Stimulated activated CD8-positive, alpha-beta memory T cell treated with anti-CD3 and anti-CD28 coated beads, Interleukin-7, amount 100 ng/mL, for 1 hour (primary cell): ENCODE measurements at regions not wholly inside any gene's neighbourhood (a gene's known extent, or its start where the extent isn't known, plus 50 kb on each side); places are given as distances from the start of the nearest gene placed in this dataset.
"Not testable (repeated sequence)": the region's sequence is repeated elsewhere in the genome, so short reads cannot be mapped to it uniquely, and the experiment has no call there.

Experiments used
- DNase-seq, 2 donors: peaks; one replicate each; pipeline ENCODE4 v3.0.0-alpha.2; 2020; ENCODE audit warnings: low read depth in 2 of 2

DNA sequence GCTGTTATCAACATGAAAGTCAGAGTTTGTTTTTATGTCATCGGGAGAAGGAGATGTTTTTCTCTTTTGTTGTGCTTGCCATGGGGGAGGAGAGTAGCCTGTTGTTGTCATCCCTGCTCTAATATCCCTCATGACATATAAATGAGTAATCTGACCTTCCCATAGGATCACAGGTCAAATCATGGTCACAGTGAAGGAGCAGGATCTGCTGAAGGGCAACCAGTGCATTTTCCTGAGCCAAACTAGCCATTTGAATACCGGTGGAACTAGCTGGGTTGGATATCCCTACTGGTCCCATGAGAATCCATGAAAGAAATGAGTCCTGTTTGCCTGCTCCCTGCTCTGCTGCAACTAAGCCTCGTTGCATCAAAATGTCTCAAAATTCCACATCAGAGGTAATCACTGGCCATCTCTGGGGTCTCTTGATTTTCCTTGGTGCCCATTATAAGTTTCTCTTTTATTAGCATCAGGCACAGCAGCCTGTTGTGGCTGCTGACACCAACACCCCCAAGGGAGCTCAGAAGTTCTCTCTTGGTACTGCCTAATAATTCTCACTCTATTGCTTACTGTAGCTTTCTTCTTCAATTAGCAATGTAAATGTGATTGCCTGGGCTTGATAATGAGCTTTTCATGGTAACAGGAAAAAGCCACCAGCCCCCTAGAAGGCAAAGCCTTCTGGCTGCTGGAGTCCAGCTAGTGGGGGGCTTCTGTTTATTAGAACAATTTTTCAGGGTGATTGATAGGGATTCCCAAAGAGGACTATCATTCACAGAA lies 211.4 kb upstream of the ERCC4 start:
- no peak for DNase-seq

- DNase-seq = no peak
Observed at GRCh38 chr16:13718748-13719147, 201.2 kb upstream of the ERCC4 start.

- DNase-seq = no peak
Observed at GRCh38 chr16:13727943-13728342, 192.0 kb upstream of the ERCC4 start.

GRCh38 chr16:13733561-13733960 lies 186.4 kb upstream of the ERCC4 start:
- DNase-seq = no peak

DNA sequence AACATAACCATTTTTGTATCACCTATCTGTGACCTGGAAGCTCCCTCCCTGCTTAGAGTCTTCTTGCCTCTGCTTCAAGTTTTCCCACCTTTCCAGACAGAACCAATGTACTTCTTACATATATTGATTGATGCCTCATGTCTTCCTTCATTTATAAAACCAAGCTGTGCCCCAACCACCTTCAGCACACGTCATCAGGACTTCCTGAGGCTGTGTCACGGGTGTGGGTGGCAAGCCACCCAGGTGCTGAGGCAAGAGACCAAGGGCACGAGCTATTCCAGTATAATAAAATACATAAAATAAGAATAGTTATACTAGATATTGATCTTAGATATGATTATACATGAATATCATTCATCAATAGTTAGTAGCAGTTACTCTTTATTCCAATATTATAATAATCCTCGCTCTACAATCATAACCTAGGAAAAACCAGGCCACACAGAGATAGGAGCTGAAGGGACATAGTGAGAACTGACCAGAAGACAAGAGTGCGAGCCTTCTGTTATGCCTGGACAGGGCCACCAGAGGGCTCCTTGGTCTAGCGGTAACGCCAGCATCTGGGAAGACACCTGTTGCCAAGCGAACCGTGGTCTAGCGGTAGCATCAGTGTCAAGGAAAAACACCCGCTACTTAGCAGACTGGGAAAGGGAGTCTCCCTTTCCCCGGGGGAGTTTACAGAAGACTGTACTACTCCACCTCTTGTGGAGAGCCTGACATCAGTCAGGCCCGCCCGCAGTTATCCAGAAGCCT lies 180.2 kb upstream of the ERCC4 start:
- DNase-seq = not testable (repeated sequence)

GRCh38 chr16:13742928-13743327 lies 177.0 kb upstream of the ERCC4 start:
- no peak for DNase-seq

GRCh38 chr16:13743571-13743970 lies 176.4 kb upstream of the ERCC4 start:
- DNase-seq = no peak

GRCh38 chr16:13756411-13757140 lies 163.4 kb upstream of the ERCC4 start:
- no peak for DNase-seq

- DNase-seq = no peak
Observed at GRCh38 chr16:13766334-13766733, 153.6 kb upstream of the ERCC4 start.

- DNase-seq = no peak
Observed at GRCh38 chr16:13767215-13767614, 152.7 kb upstream of the ERCC4 start.

GRCh38 chr16:13768471-13768870 lies 151.5 kb upstream of the ERCC4 start:
- no peak for DNase-seq

- no peak for DNase-seq
Observed at GRCh38 chr16:13770436-13770835, 149.5 kb upstream of the ERCC4 start.

DNA sequence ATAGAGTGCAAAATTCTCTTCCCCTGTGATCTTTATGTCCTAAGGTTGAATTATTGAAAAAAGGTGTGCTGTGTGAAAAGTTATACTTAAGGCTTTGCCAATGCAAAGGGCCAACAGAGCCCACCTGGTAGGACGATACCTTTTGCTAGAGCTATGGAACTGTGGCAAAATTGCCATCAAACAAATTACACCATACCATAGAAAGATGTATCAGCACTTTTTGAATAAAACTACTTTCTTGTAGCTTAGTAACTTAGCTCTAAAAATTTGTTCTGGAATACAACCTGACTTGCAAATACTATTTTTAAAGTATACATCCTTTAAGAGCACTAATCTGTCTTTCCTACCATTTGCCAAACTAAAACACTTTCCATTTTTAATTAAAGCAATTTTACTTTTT lies 147.2 kb upstream of the ERCC4 start:
- DNase-seq = no peak

DNA sequence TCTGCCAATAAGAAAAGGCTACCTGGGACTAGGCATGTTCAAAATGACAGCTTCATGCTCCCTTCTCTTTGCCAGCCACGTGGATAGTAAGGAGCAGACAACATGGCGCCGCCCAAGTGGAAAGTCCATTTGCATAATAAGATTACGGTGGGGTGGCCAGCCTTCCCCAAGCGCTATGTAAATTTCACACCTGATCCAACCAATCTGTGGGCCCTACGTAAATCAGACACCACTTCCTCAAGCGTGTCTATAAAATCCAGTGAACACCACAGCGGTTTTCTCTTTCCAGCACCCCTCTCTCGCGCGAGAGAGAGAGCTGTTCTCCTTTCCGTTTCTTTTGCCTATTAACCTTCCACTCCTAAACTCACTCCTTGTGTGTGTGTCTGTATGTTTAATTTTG lies 140.3 kb upstream of the ERCC4 start:
- no peak for DNase-seq

DNA sequence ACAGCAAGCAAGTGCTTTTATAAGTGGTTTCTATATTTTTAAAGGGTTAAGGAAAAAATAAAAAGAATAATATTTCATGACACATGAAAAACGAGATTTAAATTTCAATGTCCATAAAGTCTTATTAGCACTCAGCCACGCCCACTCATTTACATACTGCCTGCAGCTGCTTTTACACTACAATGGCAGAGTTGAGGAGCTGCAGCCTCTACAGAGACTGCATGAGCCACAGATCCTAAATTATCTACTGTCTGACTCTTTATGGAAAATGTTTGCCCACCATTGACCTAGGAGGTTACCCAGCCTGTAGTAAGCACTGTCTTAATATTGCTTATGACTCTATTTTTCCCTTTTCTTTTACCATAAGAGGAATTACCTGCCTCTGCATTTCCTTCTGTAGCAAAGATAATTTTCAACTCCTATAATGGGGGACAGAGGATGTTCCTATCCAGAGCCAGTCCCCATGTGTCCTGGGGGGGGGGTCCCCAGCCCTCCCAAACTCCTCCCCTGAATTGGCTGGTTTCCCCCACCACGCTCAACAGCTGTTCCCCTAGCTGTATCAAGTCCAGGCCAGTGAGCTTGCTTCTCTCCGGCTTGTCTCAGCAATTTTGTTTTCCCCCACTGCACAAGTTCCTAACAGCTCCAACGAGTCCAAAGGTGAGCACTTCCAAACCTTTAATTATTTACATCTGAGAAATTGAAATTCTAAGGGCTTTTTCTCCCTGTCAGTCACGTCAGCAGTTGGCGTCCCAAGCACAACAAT lies 139.4 kb upstream of the ERCC4 start:
- DNase-seq = no peak

- no peak for DNase-seq
Observed at GRCh38 chr16:13781169-13781564, 138.8 kb upstream of the ERCC4 start.

GRCh38 chr16:13781575-13782338 lies 138.2 kb upstream of the ERCC4 start:
- no peak for DNase-seq

GRCh38 chr16:13791095-13791494 lies 128.9 kb upstream of the ERCC4 start:
- no peak for DNase-seq

DNA sequence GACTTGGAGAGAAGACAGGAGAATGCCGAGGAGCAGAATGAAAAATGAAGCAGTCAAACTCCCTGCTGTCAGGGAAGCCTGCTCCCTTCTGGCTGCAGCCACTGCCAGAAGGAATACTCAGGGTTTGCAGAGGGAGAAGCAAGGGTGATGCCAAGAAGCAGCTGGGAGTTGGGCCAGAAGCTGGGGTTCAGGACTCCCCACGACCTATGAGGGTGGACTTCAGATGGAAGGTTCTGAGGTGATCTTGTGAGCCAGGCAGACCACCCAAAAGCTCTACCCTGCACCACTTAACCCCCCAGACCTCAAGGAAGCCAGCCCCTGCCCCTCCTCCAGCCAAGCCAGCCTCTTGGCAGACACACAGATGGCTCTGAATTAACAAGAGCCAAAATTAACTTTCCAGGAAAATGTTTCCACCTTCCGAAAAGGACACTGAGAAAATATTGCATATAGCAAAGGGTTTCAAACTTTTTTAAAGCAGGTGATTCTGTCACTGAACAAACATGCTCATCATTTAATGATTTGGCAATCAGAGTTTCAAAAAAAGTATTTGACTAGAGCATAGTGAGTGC lies 126.0 kb upstream of the ERCC4 start:
- no peak for DNase-seq

GRCh38 chr16:13795131-13795530 lies 124.8 kb upstream of the ERCC4 start:
- DNase-seq = no peak

- no peak for DNase-seq
Observed at GRCh38 chr16:13797718-13798117, 122.2 kb upstream of the ERCC4 start.
